LNCaP clone FGC (cell line): ENCODE measurements at regions not wholly inside any gene's neighbourhood (a gene's known extent, or its start where the extent isn't known, plus 50 kb on each side); places are given as distances from the start of the nearest gene placed in this dataset.
A peak's percentile ranks its signal among the peaks of the same experiment; 100 is the strongest.

Source experiments
- DNase-seq: peaks from one replicate; pipeline ENCODE4 v3.0.0-alpha.2; 2011; ENCODE audit warnings: low read depth
- H3K4me3 ChIP-seq: 2 replicates; pipeline ENCODE4 v1.5.1; 2011; ENCODE audit warnings: mild to moderate bottlenecking, low read depth, low read length, control low read depth
- CTCF ChIP-seq: IDR thresholded peaks from 2 replicates; pipeline ENCODE4 v1.5.1; 2012; ENCODE audit warnings: mild to moderate bottlenecking; ENCODE audit not compliant: control insufficient read depth, insufficient read depth; ENCODE audit errors: extremely low read depth

DNA sequence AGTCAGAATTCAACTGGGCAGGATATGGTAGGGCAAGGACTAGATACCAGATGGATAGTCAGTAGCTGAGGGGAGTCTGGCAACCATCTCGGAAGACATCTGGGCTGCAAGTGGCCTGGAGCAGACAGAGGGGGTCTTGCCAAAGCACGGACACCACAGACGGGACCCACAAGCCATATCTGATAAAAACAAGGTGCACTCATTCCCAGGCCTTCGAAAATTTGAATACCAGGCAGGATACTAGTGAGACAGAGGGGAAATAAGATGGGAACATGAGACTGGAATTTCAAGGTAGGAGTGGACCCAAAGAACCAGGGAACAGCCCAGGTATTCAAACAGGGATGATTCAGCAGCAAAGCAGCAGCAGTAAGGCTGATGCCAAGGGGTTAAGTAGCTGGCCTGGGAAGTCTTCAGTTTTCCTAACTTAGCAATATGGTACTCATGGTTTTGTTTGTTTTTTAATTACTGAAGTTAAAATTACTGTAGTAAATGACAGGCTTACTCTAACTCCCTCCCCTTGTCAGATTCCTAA lies 144.9 kb upstream of the NCKAP5 start:
- no peak for DNase-seq
- TF ChIP-seq CTCF, result no peak
- no peak overlapping the region for H3K4me3 ChIP-seq

DNA sequence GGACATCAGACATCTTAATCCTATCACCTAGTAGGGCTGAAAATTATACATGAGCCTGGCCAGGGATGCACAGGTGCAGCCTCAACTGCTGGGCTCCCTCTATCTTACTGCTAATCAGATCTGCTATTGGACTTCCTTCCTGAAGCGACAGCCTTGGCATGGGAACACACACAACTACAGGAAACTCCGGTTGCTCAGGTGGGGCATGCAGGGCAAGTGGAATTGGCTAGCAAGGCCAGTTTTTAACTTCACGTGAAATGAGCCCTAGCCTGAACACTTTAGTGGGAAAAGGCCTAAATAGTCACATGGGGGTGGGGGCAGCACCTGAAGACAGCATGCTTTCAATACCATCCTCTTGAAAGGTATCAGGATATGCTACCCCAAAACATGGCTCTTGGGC lies 147.9 kb upstream of the NCKAP5 start:
- no peak for TF ChIP-seq CTCF
- DNase-seq, result peak; percentile 72
- no peak overlapping the region for H3K4me3 ChIP-seq

GRCh38 chr2:133717497-133717896 lies 149.2 kb upstream of the NCKAP5 start:
- no peak overlapping the region for H3K4me3 ChIP-seq
- peak; percentile 96 for DNase-seq
- no peak for TF ChIP-seq CTCF

- TF ChIP-seq CTCF, result no peak
- H3K4me3 ChIP-seq, result no peak overlapping the region
- no peak for DNase-seq
These were observed 150.5 kb upstream of the NCKAP5 start for GRCh38 chr2:133718688-133719201.

DNA sequence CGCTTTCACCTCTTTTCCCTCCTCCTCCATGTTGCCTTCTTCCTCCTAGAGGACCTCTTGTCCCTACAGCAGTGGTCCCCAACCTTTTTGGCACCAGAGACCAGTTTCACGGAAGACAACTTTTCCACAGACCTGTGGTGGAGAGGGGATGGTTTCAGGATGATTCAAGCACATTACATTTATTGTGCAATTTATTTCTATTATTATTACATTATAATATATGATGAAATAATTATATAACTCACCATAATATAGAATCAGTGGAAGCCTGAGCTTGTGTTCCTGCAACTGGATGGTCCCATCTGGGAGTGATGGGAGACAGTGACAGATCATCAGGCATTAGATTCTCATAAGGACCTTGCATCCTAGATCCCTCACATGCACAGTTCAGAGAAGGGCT lies 152.2 kb upstream of the NCKAP5 start:
- TF ChIP-seq CTCF, result no peak

GRCh38 chr2:133721118-133721517 lies 152.9 kb upstream of the NCKAP5 start:
- no peak for DNase-seq
- H3K4me3 ChIP-seq, result no peak overlapping the region
- no peak for TF ChIP-seq CTCF

More for the DNA sequence above, 152.2 kb upstream of the NCKAP5 start:
- DNase-seq, result no peak
- no peak overlapping the region for H3K4me3 ChIP-seq

DNA sequence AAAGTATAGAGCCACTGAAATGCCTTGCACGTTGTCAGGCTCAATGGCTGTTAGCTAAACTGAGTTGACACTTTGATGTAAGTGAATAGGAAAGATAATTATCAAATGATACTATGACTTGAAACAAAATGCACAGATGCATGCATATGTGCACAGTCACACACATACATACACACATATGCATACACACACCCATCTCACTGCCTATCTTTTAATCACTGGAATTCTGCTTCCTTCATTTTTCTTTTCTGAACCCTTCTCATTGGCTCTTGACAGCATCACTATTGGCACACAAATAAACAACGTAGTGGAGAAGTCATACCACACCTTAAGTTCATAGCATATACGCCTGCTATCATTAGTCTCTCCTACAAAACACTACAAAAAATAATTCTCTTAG lies 154.9 kb upstream of the NCKAP5 start:
- DNase-seq, result no peak
- no peak for TF ChIP-seq CTCF
- no peak overlapping the region for H3K4me3 ChIP-seq
